ENCODE measurements at regions not wholly inside any gene's neighbourhood (a gene's known extent, or its start where the extent isn't known, plus 50 kb on each side); places are given as distances from the start of the nearest gene placed in this dataset.

- no peak overlapping the region for H3K4me3 ChIP-seq (ENCODE audit: low read depth, low read length)
- TF ChIP-seq CTCF (IDR thresholded peaks at IDR 0.05; ENCODE audit: low read depth, low read length): no peak
Measured at GRCh38 chr1:105724286-105724685, 1332.2 kb upstream of the PRMT6 start.

GRCh38 chr1:105730701-105731100, 1325.8 kb upstream of the PRMT6 start:
- TF ChIP-seq CTCF (IDR thresholded peaks at IDR 0.05; ENCODE audit: low read depth, low read length): no peak
- H3K4me3 ChIP-seq (ENCODE audit: low read depth, low read length): no peak overlapping the region

GRCh38 chr1:105736349-105736748, 1320.1 kb upstream of the PRMT6 start:
- H3K4me3 ChIP-seq (ENCODE audit: low read depth, low read length): no peak overlapping the region
- TF ChIP-seq CTCF (IDR thresholded peaks at IDR 0.05; ENCODE audit: low read depth, low read length): no peak

- TF ChIP-seq CTCF (IDR thresholded peaks at IDR 0.05; ENCODE audit: low read depth, low read length): no peak
- H3K4me3 ChIP-seq (ENCODE audit: low read depth, low read length): no peak overlapping the region
Measured at GRCh38 chr1:105779727-105780126, 1276.7 kb upstream of the PRMT6 start.

GRCh38 chr1:105785021-105785420, 1271.5 kb upstream of the PRMT6 start:
- H3K4me3 ChIP-seq (ENCODE audit: low read depth, low read length): no peak overlapping the region
- TF ChIP-seq CTCF (IDR thresholded peaks at IDR 0.05; ENCODE audit: low read depth, low read length): no peak

- TF ChIP-seq CTCF (IDR thresholded peaks at IDR 0.05; ENCODE audit: low read depth, low read length): no peak
Measured at GRCh38 chr1:105793536-105794146, 1262.8 kb upstream of the PRMT6 start.

GRCh38 chr1:105795741-105796140, 1260.7 kb upstream of the PRMT6 start:
- no peak for TF ChIP-seq CTCF (IDR thresholded peaks at IDR 0.05; ENCODE audit: low read depth, low read length)

More at GRCh38 chr1:105793536-105794146, 1262.8 kb upstream of the PRMT6 start:
- no peak overlapping the region for H3K4me3 ChIP-seq (ENCODE audit: low read depth, low read length)

More at GRCh38 chr1:105795741-105796140, 1260.7 kb upstream of the PRMT6 start:
- H3K4me3 ChIP-seq (ENCODE audit: low read depth, low read length): no peak overlapping the region
